Caco-2 (cell line): ENCODE measurements at regions not wholly inside any gene's neighbourhood (a gene's known extent, or its start where the extent isn't known, plus 50 kb on each side); places are given as distances from the start of the nearest gene placed in this dataset.

Experiments used
- BruUV-seq: library from RNA; stranded (reverse); fragments of 400-500 nt; replicated peaks from 2 replicates; lab custom pipeline; 2021; lab: Mats Ljungman, UMichigan
- CTCF ChIA-PET: fragments of 300-600 bp; sonication (Branson Sonifier 250); formaldehyde crosslinking; loops from one replicate; lab custom pipeline; 2022; ENCODE audit warnings: antibody characterized with exemption; lab: Charles Lee
- POLR2A ChIA-PET: fragments of 300-600 bp; sonication (Branson Sonifier 250); formaldehyde crosslinking; loops from one replicate; lab custom pipeline; 2022; ENCODE audit warnings: antibody characterized with exemption; lab: Charles Lee
- DNase-seq, 2 experiments: peaks; one replicate each; pipeline versions ENCODE4 v3.0.0 to v3.0.0-alpha.2; 2020 to 2022
- H3K27me3 ChIP-seq: replicated peaks from 2 replicates; pipeline ENCODE4 v1.6.0; 2011; ENCODE audit warnings: low read length; ENCODE audit not compliant: control insufficient read depth, insufficient read depth
- H3K36me3 ChIP-seq: 2 replicates; pipeline ENCODE4 v1.5.1; 2011; ENCODE audit warnings: low read length; ENCODE audit not compliant: control insufficient read depth, insufficient read depth
- H3K4me1 ChIP-seq: fragments of 250-450 bp; sonication (Bioruptor Pico); 2 replicates; pipeline ENCODE4 v1.5.1; 2020; ENCODE audit warnings: mild to moderate bottlenecking
- H3K4me3 ChIP-seq: 2 replicates; pipeline ENCODE4 v1.5.1; 2011; ENCODE audit warnings: low read depth, mild to moderate bottlenecking, control low read depth, low read length
- H3K9me3 ChIP-seq: fragments of 250-450 bp; sonication (Bioruptor Pico); 2 replicates; pipeline ENCODE4 v1.5.1; 2020; ENCODE audit warnings: mild to moderate bottlenecking, moderate library complexity
- H3K27ac Mint-ChIP-seq: one replicate; pipeline ENCODE4 v1.8.0; 2022; ENCODE audit warnings: mixed read lengths; ENCODE audit not compliant: unreplicated experiment
- H3K27me3 Mint-ChIP-seq: one replicate; pipeline ENCODE4 v1.8.0; 2022; ENCODE audit warnings: mixed read lengths; ENCODE audit not compliant: insufficient read depth, unreplicated experiment
- H3K36me3 Mint-ChIP-seq: one replicate; pipeline ENCODE4 v1.8.0; 2022; ENCODE audit warnings: mild to moderate bottlenecking, mixed read lengths; ENCODE audit not compliant: insufficient read depth, unreplicated experiment
- H3K4me1 Mint-ChIP-seq: one replicate; pipeline ENCODE4 v1.8.0; 2022; ENCODE audit warnings: low read depth, mixed read lengths; ENCODE audit not compliant: unreplicated experiment
- H3K4me3 Mint-ChIP-seq: one replicate; pipeline ENCODE4 v1.8.0; 2022; ENCODE audit warnings: mild to moderate bottlenecking, moderate library complexity, mixed read lengths; ENCODE audit not compliant: unreplicated experiment
- H3K9me3 Mint-ChIP-seq: one replicate; pipeline ENCODE4 v1.8.0; 2022; ENCODE audit warnings: mixed read lengths; ENCODE audit not compliant: unreplicated experiment
- intact Hi-C: fragments of 100-400 bp; cut with micrococcal nuclease; formaldehyde crosslinking; loops from one replicate; pipeline ENCODE4 v1.10.0; 2022; ENCODE audit not compliant: unreplicated experiment
- TF ChIP-seq, protein P1 (sequence below), 2 experiments: fragments of 200-600 bp in 1 of 2; IDR thresholded peaks; 1 replicate in 1 of 2; 2 replicates in 1 of 2; pipeline versions ENCODE4 v1.5.1 to v1.8.0; 2011 to 2022; ENCODE audit warnings: antibody characterized with exemption in 1 of 2, control low read depth in 1 of 2, inconsistent platforms in 1 of 2, low read depth in 1 of 2, low read length in 1 of 2, mild to moderate bottlenecking in 1 of 2, moderate library complexity in 1 of 2; ENCODE audit not compliant: insufficient read depth in 1 of 2, severe bottlenecking in 1 of 2, unreplicated experiment in 1 of 2

DNA sequence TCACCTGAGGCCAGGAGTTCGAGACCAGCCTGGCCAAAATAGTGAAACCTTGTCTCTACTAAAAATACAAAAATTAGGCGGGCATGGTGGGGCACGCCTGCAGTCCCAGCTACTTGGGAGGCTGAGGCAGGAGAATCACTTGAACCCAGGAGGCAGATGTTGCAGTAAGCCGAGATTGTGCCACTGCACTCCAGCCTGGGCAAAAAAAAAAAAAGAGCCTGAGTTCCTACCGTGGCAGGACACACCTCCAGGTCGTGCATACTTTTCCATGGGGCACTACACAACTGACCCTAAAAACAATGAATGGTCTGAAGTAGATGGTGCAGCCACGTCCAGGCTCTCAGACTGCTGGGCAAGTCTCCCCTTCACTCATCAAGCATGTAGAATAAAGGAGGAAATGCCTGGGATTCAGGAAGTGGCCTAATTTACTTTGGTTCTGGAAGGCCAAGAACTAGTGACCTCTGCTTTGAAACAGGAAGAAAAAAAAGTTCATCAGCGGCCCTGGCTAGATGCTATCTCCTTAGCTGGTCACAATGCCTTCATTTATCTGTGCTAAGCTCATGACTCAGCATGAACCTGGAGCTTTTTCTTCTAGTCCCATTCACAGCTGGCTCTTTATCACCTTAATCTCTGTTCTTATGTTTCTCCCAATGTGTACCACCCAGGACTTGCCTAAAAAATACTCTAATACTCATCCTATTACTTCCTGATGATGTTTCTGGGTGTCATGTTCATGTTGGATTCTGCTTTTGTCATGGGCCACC, 55.8 kb upstream of the OR6J1 start:
- Histone ChIP-seq H3K9me3 (no peaks in the 10 kb centered on the region), H3K27me3 (no peaks in the 10 kb centered on the region), H3K36me3 (no peaks in the 10 kb centered on the region), H3K4me1 (peaks cover 18% of the 10 kb centered on the region), H3K4me3 (no peak overlapping the region)
- no peaks in the 10 kb centered on the region for H3K36me3 Mint-ChIP-seq
- ChIA-PET POLR2A (no interaction called here), CTCF (no interaction called here)
- BruUV-seq = no TSS peak
- peaks cover 8% of the 10 kb centered on the region for H3K4me1 Mint-ChIP-seq
- H3K27ac Mint-ChIP-seq = peak overlapping the region; percentile 55
- H3K9me3 Mint-ChIP-seq = no peaks in the 10 kb centered on the region
- intact Hi-C loops = no loop called here
- no peaks in the 10 kb centered on the region for H3K27me3 Mint-ChIP-seq
- H3K4me3 Mint-ChIP-seq = no peak overlapping the region
- DNase-seq = peak; percentile 25 to 57
- TF ChIP-seq, protein P1, sequence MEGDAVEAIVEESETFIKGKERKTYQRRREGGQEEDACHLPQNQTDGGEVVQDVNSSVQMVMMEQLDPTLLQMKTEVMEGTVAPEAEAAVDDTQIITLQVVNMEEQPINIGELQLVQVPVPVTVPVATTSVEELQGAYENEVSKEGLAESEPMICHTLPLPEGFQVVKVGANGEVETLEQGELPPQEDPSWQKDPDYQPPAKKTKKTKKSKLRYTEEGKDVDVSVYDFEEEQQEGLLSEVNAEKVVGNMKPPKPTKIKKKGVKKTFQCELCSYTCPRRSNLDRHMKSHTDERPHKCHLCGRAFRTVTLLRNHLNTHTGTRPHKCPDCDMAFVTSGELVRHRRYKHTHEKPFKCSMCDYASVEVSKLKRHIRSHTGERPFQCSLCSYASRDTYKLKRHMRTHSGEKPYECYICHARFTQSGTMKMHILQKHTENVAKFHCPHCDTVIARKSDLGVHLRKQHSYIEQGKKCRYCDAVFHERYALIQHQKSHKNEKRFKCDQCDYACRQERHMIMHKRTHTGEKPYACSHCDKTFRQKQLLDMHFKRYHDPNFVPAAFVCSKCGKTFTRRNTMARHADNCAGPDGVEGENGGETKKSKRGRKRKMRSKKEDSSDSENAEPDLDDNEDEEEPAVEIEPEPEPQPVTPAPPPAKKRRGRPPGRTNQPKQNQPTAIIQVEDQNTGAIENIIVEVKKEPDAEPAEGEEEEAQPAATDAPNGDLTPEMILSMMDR (IDR thresholded peaks at IDR 0.05; ENCODE audit: insufficient read depth in 1 of 2, low read depth in 1 of 2, low read length in 1 of 2, severe bottlenecking in 1 of 2, unreplicated experiment in 1 of 2) = no peak

DNA sequence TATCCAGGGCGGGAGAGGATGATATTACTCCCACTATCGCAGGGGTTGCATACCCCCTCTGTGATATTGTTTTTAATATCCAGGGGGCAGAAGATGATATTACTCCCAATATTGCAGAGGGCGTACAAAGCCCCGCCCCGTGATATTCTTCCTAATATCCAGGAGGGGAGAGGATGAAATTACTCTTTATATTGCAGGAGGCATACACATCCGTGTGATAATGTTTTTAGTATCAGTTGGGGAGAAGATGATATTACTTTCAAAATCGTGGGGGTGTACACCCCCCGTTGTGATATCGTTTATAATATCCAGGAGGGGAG, 52.9 kb upstream of the OXA1L start:
- Mint-ChIP-seq H3K36me3 (no peaks in the 10 kb centered on the region), H3K4me1 (no peaks in the 10 kb centered on the region), H3K4me3 (peak overlapping the region; percentile 77), H3K9me3 (no peaks in the 10 kb centered on the region), H3K27ac (peak overlapping the region; percentile 66), H3K27me3 (peaks cover 8% of the 10 kb centered on the region)
- TF ChIP-seq, protein P1 (IDR thresholded peaks at IDR 0.05; ENCODE audit: insufficient read depth in 1 of 2, low read depth in 1 of 2, low read length in 1 of 2, severe bottlenecking in 1 of 2, unreplicated experiment in 1 of 2) = no peak
- no TSS peak for BruUV-seq
- Histone ChIP-seq H3K27me3 (no peaks in the 10 kb centered on the region), H3K4me3 (peak overlapping the region; percentile 31), H3K36me3 (no peaks in the 10 kb centered on the region), H3K4me1 (no peaks in the 10 kb centered on the region; the same call in 1 of the 2 replicates), H3K9me3 (no peaks in the 10 kb centered on the region)
- POLR2A ChIA-PET = interaction anchor here (0.6 kb wide), 2 partner anchors 106 to 124 kb away, joined by 5 to 6 read pairs; no protein-coding TSS in a partner anchor
- DNase-seq = no peak
- CTCF ChIA-PET = interaction anchor here (0.6 to 1.0 kb wide), 8 partner anchors 45 to 1277 kb away, joined by 3 to 10 read pairs (median 4); partner anchors contain the start of gene DAD1
- intact Hi-C loops = loop anchor here (1.0 to 5.0 kb wide), 2 partner anchors 55 to 141 kb away; no protein-coding TSS in a partner anchor

DNA sequence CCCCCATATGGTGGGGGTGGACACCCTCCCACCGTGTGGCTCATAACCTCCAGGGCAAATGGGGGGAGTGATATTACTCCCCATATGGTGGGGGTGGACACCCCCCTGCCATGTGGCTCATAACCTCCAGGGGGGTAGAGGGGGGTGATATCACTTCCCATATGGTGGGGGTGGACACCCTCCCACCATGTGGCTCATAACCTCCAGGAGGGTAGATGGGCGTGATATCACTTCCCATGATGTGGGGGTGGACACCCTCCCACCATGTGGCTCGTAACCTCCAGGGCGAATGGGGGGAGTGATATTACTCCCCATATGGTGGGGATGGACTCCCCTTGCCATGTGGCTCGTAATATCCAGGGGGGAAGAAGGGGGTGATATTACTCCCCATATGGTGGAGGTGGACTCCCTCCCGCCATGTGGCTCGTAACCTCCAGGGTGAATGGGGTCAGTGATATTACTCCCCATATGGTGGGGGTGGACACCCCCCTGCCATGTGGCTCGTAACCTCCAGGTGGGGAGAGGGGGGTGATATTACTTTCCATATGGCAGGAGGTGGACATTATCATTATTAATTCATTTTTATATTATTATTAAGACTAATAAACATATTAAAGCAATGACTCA, 51.2 kb upstream of the OXA1L start:
- H3K4me3 Mint-ChIP-seq = no peak overlapping the region
- ChIA-PET CTCF (no interaction called here), POLR2A (no interaction called here)
- no peak for DNase-seq
- Histone ChIP-seq H3K4me3 (no peak overlapping the region), H3K36me3 (no peaks in the 10 kb centered on the region), H3K9me3 (no peaks in the 10 kb centered on the region), H3K4me1 (no peaks in the 10 kb centered on the region; the same call in 1 of the 2 replicates), H3K27me3 (no peaks in the 10 kb centered on the region)
- H3K27me3 Mint-ChIP-seq = peaks cover 8% of the 10 kb centered on the region
- no peaks in the 10 kb centered on the region for H3K4me1 Mint-ChIP-seq
- intact Hi-C loops = no loop called here
- no peaks in the 10 kb centered on the region for H3K36me3 Mint-ChIP-seq
- no peak overlapping the region for H3K27ac Mint-ChIP-seq
- TF ChIP-seq, protein P1 (IDR thresholded peaks at IDR 0.05; ENCODE audit: insufficient read depth in 1 of 2, low read depth in 1 of 2, low read length in 1 of 2, severe bottlenecking in 1 of 2, unreplicated experiment in 1 of 2) = no peak
- H3K9me3 Mint-ChIP-seq = no peaks in the 10 kb centered on the region
- BruUV-seq = no TSS peak
